SU-DHL-6 (cell line): ENCODE measurements at regions not wholly inside any gene's neighbourhood (a gene's known extent, or its start where the extent isn't known, plus 50 kb on each side); places are given as distances from the start of the nearest gene placed in this dataset.

ENCODE experiments used
- EZH2phosphoT487 ChIP-seq: fragments of 200-600 bp; sonication (generic), shearing (Covaris generic); conservative IDR thresholded peaks from 2 replicates; pipeline ENCODE4 v1.6.1; 2018; ENCODE audit warnings: mild to moderate bottlenecking, antibody characterized with exemption, low read length, moderate library complexity, mixed read lengths
- TF ChIP-seq, protein P1 (sequence below): fragments of 200-600 bp; sonication (generic); IDR thresholded peaks from one replicate; pipeline ENCODE4 v1.5.1; 2017; ENCODE audit warnings: antibody characterized with exemption, mild to moderate bottlenecking, low read length, moderate library complexity; ENCODE audit not compliant: insufficient read depth, poor library complexity, severe bottlenecking

DNA sequence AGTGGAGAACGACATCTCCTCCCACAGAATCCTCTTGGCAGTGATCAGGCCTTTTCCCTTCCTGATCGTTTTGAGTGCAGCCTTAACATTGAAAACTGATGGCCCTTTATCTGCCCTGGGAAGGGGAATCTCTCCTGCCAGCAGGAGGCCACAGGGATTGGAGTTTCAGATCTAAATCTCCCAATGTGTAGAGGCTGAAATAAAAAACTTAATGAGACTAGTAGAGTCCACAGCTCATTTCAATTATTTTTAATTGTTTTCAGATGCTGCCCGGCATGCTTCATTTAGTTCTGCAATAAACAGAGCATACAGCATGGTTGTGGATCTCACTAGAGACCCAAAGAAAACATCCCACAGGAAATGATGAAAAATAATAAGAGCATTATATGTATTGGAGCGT is 662.2 kb upstream of the HS3ST5 start:
- TF ChIP-seq, protein P1, sequence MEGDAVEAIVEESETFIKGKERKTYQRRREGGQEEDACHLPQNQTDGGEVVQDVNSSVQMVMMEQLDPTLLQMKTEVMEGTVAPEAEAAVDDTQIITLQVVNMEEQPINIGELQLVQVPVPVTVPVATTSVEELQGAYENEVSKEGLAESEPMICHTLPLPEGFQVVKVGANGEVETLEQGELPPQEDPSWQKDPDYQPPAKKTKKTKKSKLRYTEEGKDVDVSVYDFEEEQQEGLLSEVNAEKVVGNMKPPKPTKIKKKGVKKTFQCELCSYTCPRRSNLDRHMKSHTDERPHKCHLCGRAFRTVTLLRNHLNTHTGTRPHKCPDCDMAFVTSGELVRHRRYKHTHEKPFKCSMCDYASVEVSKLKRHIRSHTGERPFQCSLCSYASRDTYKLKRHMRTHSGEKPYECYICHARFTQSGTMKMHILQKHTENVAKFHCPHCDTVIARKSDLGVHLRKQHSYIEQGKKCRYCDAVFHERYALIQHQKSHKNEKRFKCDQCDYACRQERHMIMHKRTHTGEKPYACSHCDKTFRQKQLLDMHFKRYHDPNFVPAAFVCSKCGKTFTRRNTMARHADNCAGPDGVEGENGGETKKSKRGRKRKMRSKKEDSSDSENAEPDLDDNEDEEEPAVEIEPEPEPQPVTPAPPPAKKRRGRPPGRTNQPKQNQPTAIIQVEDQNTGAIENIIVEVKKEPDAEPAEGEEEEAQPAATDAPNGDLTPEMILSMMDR = no peak
- TF ChIP-seq EZH2phosphoT487 = no peak
